HG03558 (cell line): ENCODE measurements at regions not wholly inside any gene's neighbourhood (a gene's known extent, or its start where the extent isn't known, plus 50 kb on each side); places are given as distances from the start of the nearest gene placed in this dataset.
"Not testable (repeated sequence)": the region's sequence is repeated elsewhere in the genome, so short reads cannot be mapped to it uniquely, and the experiment has no call there.

Source experiments
- ATAC-seq: cut with Tn5 transposase; IDR thresholded peaks from one replicate; pipeline ENCODE4 v1.9.1; 2021; ENCODE audit warnings: moderate number of reproducible peaks; ENCODE audit not compliant: unreplicated experiment; ENCODE audit errors: extremely low read depth

DNA sequence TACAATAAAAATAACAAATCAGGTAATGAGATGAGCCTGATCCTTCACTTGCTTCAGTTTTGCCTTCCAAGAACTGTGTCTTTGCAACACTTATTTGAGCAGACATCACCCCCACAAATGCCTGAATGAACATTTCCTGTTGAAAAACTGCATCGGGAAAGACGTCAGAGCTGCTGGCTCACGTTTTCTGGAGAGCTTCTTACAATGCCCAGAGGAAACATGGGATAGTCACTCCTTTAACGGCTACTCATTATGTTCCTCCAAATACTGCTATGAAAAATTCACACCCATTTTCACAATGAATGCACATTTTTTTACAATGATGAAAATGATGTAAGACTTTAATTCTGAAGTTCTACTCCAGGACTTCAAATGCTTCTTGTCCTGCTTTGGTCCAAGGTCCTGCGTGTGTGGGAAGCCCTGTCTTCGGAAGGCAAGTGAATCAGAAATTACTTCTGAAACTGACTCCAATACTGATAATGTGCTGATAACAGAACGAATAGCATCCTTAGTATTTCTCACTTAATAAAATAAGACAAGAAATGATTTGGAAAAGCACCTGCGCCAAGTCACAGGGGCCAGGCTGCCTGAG is 238.0 kb downstream of the ANKRD60 start:
- ATAC-seq, result no peak

- ATAC-seq, result no peak
Observed at GRCh38 chr20:57988828-57989227, 239.6 kb downstream of the ANKRD60 start.

- no peak for ATAC-seq
Observed at GRCh38 chr20:57988422-57988821, 240.0 kb downstream of the ANKRD60 start.

DNA sequence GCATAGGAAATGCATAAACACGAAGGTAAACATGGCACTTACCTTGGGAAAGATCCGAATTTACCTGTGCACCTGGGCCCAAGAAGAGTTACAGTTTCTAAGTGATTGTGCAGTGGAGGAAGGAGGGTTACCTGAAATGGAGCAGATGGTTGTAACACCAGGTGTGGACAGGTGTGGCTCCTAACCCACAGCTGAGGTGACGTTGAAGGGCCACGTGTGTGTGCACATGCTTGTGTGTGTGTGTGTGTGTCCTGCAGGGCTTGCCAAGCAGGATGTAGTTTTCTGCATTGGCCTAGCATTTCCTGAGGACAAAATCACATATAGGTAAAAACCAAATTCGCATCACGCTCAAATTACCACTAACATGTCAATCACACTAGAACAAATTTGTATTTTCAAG is 240.8 kb downstream of the ANKRD60 start:
- ATAC-seq, result no peak

- ATAC-seq, result no peak
Observed at GRCh38 chr20:57986666-57987065, 241.8 kb downstream of the ANKRD60 start.

GRCh38 chr20:57985278-57985677 is 243.2 kb downstream of the ANKRD60 start:
- ATAC-seq, result no peak

GRCh38 chr20:57983082-57983481 is 245.4 kb downstream of the ANKRD60 start:
- no peak for ATAC-seq

GRCh38 chr20:57980506-57980905 is 247.9 kb downstream of the ANKRD60 start:
- no peak for ATAC-seq

- no peak for ATAC-seq
Observed at GRCh38 chr20:57977569-57977968, 250.9 kb downstream of the ANKRD60 start.

- ATAC-seq, result no peak
Observed at GRCh38 chr20:57977141-57977540, 251.3 kb downstream of the ANKRD60 start.

DNA sequence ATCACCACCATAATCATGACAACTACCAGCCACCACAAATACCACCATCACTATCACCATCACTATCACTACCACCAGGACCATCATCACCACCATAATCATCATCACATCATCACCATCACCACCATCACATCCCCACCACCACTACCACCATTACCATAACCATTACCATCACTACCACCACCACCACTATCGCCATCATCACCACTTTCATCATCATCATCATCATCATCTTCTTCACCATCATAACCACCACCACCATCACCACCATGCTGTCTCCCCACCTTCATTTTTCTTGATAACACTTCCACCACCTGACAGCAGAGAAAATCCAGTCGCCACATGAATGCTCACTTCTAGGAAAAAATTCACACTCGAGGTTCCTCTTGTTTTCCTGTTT is 253.6 kb downstream of the ANKRD60 start:
- ATAC-seq, result no peak

GRCh38 chr20:57973886-57974285 is 254.6 kb downstream of the ANKRD60 start:
- ATAC-seq, result no peak

DNA sequence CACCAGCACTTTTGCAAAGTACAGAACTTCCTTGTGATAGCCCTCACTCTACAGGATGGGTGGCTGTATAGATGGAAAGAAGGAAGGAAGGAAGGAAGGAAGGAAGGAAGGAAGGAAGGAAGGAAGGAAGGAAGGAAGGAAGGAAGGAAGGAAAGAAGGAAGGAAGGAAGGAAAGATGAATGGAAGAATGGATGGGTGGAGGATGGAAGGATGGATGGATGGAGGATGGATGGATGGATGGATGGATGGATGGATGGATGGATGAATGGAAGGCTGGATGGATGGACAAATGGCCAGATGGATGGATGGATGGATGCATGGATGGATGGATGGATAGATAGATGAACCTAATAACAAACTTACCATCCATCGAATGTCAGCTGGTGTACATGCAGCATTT is 256.9 kb downstream of the ANKRD60 start:
- not testable (repeated sequence) for ATAC-seq

DNA sequence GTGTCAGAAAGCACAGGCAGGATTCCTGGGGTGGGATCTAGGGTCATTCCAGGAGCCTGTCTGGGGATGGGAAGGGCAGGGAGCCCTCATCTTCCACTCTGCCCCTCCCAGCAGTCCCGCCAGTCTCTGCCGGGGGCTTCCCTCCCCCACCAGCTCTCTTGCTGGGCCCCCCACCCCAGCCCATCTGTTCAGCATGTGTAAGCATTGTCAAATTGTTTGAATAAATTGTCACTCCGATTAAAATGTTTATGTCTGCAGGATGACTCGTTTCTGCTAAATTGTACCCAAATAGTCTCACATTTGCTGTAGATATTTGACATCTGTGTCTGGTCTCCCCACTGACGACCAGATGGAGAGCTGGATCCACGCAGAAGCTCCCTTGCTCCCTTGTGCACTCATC is 257.6 kb downstream of the ANKRD60 start:
- no peak for ATAC-seq

DNA sequence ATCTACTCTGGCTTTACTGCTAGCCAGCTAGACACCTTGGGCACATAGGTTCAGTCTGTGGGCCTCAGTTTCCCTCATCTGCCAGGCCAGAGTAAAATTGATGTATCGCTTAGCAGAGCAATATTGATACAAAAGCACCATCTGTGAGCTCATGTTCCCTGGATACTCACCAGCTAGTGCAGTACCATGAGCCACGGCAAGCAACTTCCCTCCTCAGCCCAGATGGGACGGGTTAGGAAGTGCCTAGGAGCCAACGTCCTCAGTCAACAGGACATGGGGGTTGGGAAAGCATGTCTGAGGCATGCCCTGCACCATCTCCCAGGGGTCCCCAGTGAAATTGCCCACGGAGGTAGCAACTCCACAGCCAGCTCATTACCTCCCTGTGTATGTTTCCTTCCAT is 258.3 kb downstream of the ANKRD60 start:
- no peak for ATAC-seq

- no peak for ATAC-seq
Observed at GRCh38 chr20:57968120-57968519, 258.3 kb upstream of the PMEPA1 start.

DNA sequence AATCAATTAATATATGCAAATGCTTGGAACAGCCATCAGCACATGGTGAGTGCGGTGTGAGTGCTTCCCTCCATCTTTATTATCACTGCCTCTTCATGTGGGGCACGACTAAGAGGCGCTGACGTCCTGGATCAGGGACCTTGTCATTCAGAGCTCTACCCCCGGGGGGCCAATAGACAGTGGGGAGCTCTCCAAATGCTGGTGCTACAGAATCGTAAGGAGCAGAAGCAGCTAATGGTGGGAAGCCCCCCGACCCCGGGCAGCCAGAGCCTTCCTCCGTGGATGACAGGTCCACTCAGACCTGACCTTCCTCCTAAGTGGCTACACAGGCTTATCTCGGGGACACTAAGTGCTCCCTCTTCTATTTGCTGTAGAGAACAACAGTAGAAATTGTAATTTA is 257.5 kb upstream of the PMEPA1 start:
- ATAC-seq, result no peak

DNA sequence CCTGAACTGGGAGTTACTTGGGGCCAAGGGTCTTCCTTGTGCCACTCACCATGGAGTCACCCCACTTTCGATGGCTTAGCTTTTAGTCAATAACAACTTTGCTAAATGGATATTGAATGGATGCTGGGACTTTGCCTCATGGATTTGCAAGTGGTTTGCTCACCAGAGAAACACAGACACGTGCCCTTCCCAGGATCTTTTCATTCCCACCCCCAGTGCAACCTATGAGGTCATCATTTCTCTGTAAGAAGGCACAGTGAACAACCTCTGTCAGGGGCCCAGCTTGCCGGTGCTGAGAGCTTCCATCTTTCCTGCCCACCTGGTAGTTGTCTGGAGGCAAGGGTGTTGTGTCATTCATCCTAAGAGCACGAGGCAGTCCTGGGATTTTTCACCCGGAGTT is 256.8 kb upstream of the PMEPA1 start:
- no peak for ATAC-seq

- no peak for ATAC-seq
Observed at GRCh38 chr20:57965441-57965840, 255.6 kb upstream of the PMEPA1 start.

GRCh38 chr20:57964011-57964862 is 254.4 kb upstream of the PMEPA1 start:
- ATAC-seq, result no peak

DNA sequence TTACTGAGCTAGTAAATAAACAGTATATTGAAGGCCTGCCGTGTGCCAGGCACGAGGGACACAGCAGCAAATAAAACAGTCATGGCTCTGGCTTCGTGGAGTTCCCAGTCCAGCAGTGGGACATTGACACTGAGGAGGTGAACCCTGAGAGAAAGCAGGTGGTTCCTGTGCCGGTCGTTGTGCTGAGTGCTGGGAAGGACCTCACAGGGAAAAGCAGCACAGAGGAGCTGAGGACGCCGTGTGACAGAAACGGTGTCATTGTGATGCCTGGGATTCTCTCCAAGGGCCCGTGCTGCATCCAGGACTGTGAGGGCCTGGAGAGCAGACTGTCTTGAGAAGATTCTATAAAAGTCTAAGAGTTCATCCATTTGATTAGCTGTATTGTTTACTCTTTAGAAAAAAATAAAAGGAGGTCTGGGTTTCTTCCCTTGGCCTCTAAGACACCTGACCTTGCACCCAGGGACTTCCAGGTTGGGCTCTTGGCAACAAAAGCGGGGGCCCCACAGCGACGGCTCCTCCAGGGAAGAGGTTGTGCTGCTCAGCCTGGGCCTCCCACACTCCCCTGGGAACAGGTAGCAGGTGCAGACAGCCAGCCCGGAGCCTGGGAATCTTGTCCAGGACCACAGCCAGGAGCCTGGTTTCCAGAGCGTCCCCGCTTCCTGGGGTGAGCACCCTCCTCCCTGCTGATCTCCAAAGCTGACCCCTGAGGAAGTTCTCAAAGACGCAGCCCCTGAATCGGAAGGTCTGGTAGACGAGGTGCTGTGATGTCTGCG is 251.2 kb upstream of the PMEPA1 start:
- ATAC-seq, result no peak
